ENCODE measurements at regions not wholly inside any gene's neighbourhood (a gene's known extent, or its start where the extent isn't known, plus 50 kb on each side); places are given as distances from the start of the nearest gene placed in this dataset.

DNA sequence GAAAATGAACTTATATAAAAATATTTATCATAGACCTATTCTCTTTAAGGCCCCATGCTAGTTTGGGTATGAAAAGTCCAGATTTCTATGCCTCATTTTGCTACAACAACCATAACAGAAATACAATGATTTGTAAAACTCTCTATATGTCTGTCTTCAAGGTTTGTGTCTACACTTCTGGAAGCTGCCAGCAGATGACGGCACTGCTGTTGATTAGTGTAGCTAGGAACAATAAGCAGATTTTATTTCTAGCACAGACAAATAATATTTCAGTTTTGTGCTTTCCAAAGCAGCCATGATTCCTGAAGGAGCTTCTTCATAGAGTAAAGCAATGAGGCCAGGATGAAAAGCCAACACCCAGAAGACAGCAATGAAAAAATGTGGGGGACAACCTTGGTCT, 779.6 kb upstream of the ADGRL2 start:
- H3K14ac ChIP-seq (ENCODE audit: insufficient read length), result no peak overlapping the region
- no peaks in the 10 kb centered on the region for H3K4me1 ChIP-seq (replicated peaks in 1 of 4; ENCODE audit: control insufficient read depth in 3 of 4, insufficient read depth in 4 of 4, low read length in 3 of 4)
- H3K23me2 ChIP-seq (ENCODE audit: low read depth, low read length), result peaks cover 2% of the 10 kb centered on the region; the same call in 1 of the 2 replicates
- H3K36me3 ChIP-seq (ENCODE audit: control insufficient read depth in 2 of 4, insufficient read depth in 4 of 4, low read length in 3 of 4), result peaks cover 0 to 5% (median 0%) of the 10 kb centered on the region in 4 experiments; a peak in 1 of 8 replicates
- no peak overlapping the region for H3K4me2 ChIP-seq (ENCODE audit: insufficient read depth in 1 of 2, low read depth in 2 of 2, low read length in 2 of 2)
- H3K4me3 ChIP-seq (ENCODE audit: extremely low read depth in 1 of 4, insufficient read depth in 2 of 4, low read depth in 3 of 4, low read length in 4 of 4), result no peak overlapping the region
- DNase-seq (ENCODE audit: low read depth in 1 of 2, low spot score in 2 of 2) (no peak), FAIRE-seq (no peak)
- no peak overlapping the region for H4K5ac ChIP-seq (ENCODE audit: insufficient read length, low read depth, low read length)
- H2AK5ac ChIP-seq (ENCODE audit: low read depth, low read length), result no peak overlapping the region
- no peaks in the 10 kb centered on the region for H3K79me2 ChIP-seq (ENCODE audit: control insufficient read depth in 1 of 2, insufficient read depth in 2 of 2, low read length in 2 of 2)
- H2AFZ ChIP-seq (ENCODE audit: low read length), result no peak overlapping the region
- ChIA-PET POLR2A (ENCODE audit: partially characterized antibody) (no interaction called here), CTCF (ENCODE audit: partially characterized antibody) (interaction anchor here (1.0 kb wide), 1 partner anchor 13 kb away, joined by 3 read pairs; no protein-coding TSS in a partner anchor)
- no peak overlapping the region for H2BK5ac ChIP-seq (ENCODE audit: low read depth, low read length)
- H2BK12ac ChIP-seq (ENCODE audit: low read depth, low read length), result no peak overlapping the region
- no peak overlapping the region for H3K23ac ChIP-seq (ENCODE audit: insufficient read length)
- WGBS, 2 experiments (ENCODE audit: extremely low coverage in 1 of 2, insufficient coverage in 1 of 2, insufficient read length in 1 of 2, insufficient replicate concordance in 2 of 2, low coverage in 1 of 2, low lambda C conversion rate in 2 of 2, missing lambda C conversion rate in 1 of 2), result 100% methylated on average over 1 of the region's 1 CpG; no CpG with 5 or more reads in 1 of the 2 experiments
- no peak overlapping the region for H3K56ac ChIP-seq (replicated peaks; ENCODE audit: insufficient read length, low read depth, low read length)
- no peak overlapping the region for H4K91ac ChIP-seq (replicated peaks; ENCODE audit: insufficient read length, low read length)
- no peaks in the 10 kb centered on the region for H3K9me3 ChIP-seq (ENCODE audit: insufficient read depth in 2 of 2, low read depth in 1 of 2, low read length in 1 of 2)
- H3K18ac ChIP-seq (ENCODE audit: extremely low read depth, low read length), result no peak overlapping the region
- H4K8ac ChIP-seq (ENCODE audit: extremely low read depth, insufficient read depth, low read length), result no peak overlapping the region
- no peak overlapping the region for H3K9ac ChIP-seq (replicated peaks in 1 of 4; ENCODE audit: extremely low read depth in 1 of 4, low read depth in 3 of 4, low read length in 3 of 4)
- no peak for TF ChIP-seq EP300 (IDR thresholded peaks at IDR 0.05; ENCODE audit: borderline replicate concordance in 1 of 2, low read depth in 2 of 2, low read length in 2 of 2)
- no peak for TF ChIP-seq CHD2 (IDR thresholded peaks at IDR 0.05; ENCODE audit: low read length)
- TF ChIP-seq RAD21 (IDR thresholded peaks at IDR 0.05 in 1 of 2, conservative IDR thresholded peaks at IDR 0.05 in 1 of 2; ENCODE audit: low read depth in 2 of 2, low read length in 2 of 2), result peak; percentile 38 to 40
- H3K27ac ChIP-seq (ENCODE audit: low read depth, low read length), result no peak overlapping the region
- no peak overlapping the region for H3K4ac ChIP-seq (replicated peaks; ENCODE audit: insufficient read length, low read depth, low read length)
- H2BK15ac ChIP-seq (ENCODE audit: low read length), result no peak overlapping the region
- no peak overlapping the region for H2BK20ac ChIP-seq (ENCODE audit: low read length)
- no peaks in the 10 kb centered on the region for H4K20me1 ChIP-seq (replicated peaks in 1 of 2; ENCODE audit: control insufficient read depth in 1 of 2, insufficient read depth in 2 of 2, low read length in 2 of 2)
- no peak overlapping the region for H2BK120ac ChIP-seq (replicated peaks; ENCODE audit: low read depth, low read length)
- H3K79me1 ChIP-seq (ENCODE audit: low read depth, low read length), result no peaks in the 10 kb centered on the region
- H3K27me3 ChIP-seq (replicated peaks in 1 of 4; ENCODE audit: control insufficient read depth in 3 of 4, extremely low read depth in 1 of 4, insufficient read depth in 3 of 4, low read length in 3 of 4), result peaks cover 13 to 43% (median 20%) of the 10 kb centered on the region in 4 experiments

Measured in H1 (cell line).